K562 (cell line): ENCODE measurements at regions not wholly inside any gene's neighbourhood (a gene's known extent, or its start where the extent isn't known, plus 50 kb on each side); places are given as distances from the start of the nearest gene placed in this dataset.

Experiments
- CBX8 ChIP-seq: fragments of 200-600 bp; sonication (generic); IDR thresholded peaks from 2 replicates; pipeline ENCODE4 v1.6.1; 2012; ENCODE audit warnings: borderline replicate concordance, mixed run types, low read depth, mild to moderate bottlenecking, moderate library complexity, mixed read lengths, low read length, control low read depth, inconsistent platforms; ENCODE audit not compliant: poor library complexity, severe bottlenecking; ENCODE audit errors: extremely low read depth
- CTCF ChIP-seq, 3 experiments: IDR thresholded peaks in 2 of 3; conservative IDR thresholded peaks in 1 of 3; 2 replicates each; pipeline ENCODE4 v1.5.1; 2011 to 2012; ENCODE audit warnings: low read length in 3 of 3, mild to moderate bottlenecking in 3 of 3, control low read depth in 2 of 3, improper control_type of control experiment in 1 of 3, inconsistent platforms in 1 of 3, low read depth in 1 of 3, mixed read lengths in 1 of 3, moderate library complexity in 1 of 3; ENCODE audit not compliant: insufficient read depth in 2 of 3
- ERF ChIP-seq: fragments of 450-650 bp; formaldehyde crosslinking; IDR thresholded peaks from 2 replicates; pipeline ENCODE4 v1.4.0; 2020; ENCODE audit warnings: mild to moderate bottlenecking, mixed read lengths
- MXI1 ChIP-seq: IDR thresholded peaks from 2 replicates; pipeline ENCODE4 v1.6.1; 2011; ENCODE audit warnings: low read depth, mild to moderate bottlenecking, improper control_type of control experiment, low read length
- NFATC3 ChIP-seq: fragments of 450-650 bp; IDR thresholded peaks from 2 replicates; pipeline ENCODE4 v1.6.1; 2017; ENCODE audit warnings: mild to moderate bottlenecking
- ZBTB26 ChIP-seq: fragments of 450-650 bp; formaldehyde crosslinking; IDR thresholded peaks from 2 replicates; pipeline ENCODE4 v1.4.0; 2022; ENCODE audit warnings: missing genetic modification characterization

GRCh38 chr2:65782996-65783650 lies 350.7 kb upstream of the SPRED2 start:
- TF ChIP-seq ZBTB26 (CRISPR knock-in tag) (no peak), MXI1 (no peak), NFATC3 (no peak), CBX8 (no peak), CTCF (IDR thresholded peaks at IDR 0.05 in 2 of 3, conservative IDR thresholded peaks at IDR 0.05 in 1 of 3; ENCODE audit: insufficient read depth in 2 of 3, low read depth in 1 of 3, low read length in 3 of 3) (no peak), ERF (CRISPR knock-in tag) (no peak)
